Neural progenitor cell (in vitro differentiated cells): ENCODE measurements at regions not wholly inside any gene's neighbourhood (a gene's known extent, or its start where the extent isn't known, plus 50 kb on each side); places are given as distances from the start of the nearest gene placed in this dataset.
"Not testable (repeated sequence)": the region's sequence is repeated elsewhere in the genome, so short reads cannot be mapped to it uniquely, and the experiment has no call there.

Source experiments
- CTCF ChIP-seq: fragments of 200-600 bp; sonication (generic); IDR thresholded peaks from 2 replicates; pipeline ENCODE4 v1.5.1; 2017; ENCODE audit warnings: antibody characterized with exemption, mild to moderate bottlenecking
- EZH2phosphoT487 ChIP-seq: fragments of 200-600 bp; sonication (generic); IDR thresholded peaks from 2 replicates; pipeline ENCODE4 v1.6.1; 2017; ENCODE audit warnings: antibody characterized with exemption

DNA sequence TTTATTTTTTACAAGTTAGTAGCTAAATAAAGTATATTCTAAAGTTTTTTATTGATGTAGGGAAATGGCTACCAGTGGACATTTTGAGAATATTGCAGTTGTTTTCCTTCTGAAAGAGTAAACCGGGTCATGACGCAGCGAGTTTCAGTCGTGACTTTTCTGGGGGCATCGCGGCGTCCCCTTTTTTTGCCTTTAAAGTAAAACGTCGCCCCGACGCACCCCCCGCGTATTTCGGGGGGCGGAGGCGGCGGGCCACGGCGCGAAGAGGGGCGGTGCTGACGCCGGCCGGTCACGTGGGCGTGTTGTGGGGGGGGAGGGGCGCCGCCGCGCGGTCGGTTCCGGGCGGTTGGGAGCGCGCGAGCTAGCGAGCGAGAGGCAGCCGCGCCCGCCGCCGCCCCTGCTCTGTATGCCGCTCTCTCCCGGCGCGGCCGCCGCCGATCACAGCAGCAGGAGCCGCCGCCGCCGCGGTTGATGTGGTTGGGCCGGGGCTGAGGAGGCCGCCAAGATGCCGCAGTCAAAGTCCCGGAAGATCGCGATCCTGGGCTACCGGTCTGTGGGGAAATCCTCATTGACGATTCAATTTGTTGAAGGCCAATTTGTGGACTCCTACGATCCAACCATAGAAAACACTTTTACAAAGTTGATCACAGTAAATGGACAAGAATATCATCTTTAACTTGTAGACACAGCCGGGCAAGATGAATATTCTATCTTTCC lies 57.5 kb downstream of the SYT15B start:
- not testable (repeated sequence) for TF ChIP-seq EZH2phosphoT487, CTCF
